Keratinocyte (primary cell): ENCODE measurements at regions not wholly inside any gene's neighbourhood (a gene's known extent, or its start where the extent isn't known, plus 50 kb on each side); places are given as distances from the start of the nearest gene placed in this dataset.

Experiments used
- DNase-seq: peaks from one replicate; pipeline ENCODE4 v3.0.0-alpha.2; 2011; ENCODE audit warnings: low read depth, missing footprints, low spot score
- FAIRE-seq: peaks from 2 replicates; lab custom pipeline; 2011; peaks lifted over from hg19 to GRCh38; lab: Jason Lieb, UNC
- H2AFZ ChIP-seq: 2 replicates; pipeline ENCODE4 v1.6.0; 2012; ENCODE audit warnings: low read length, control low read depth, inconsistent platforms; ENCODE audit not compliant: control insufficient read depth
- H3K27ac ChIP-seq: 2 replicates; pipeline ENCODE4 v1.5.1; 2011; ENCODE audit warnings: low read length; ENCODE audit not compliant: control insufficient read depth, insufficient read depth
- H3K27me3 ChIP-seq: 3 replicates; pipeline ENCODE4 v1.6.0; 2011; ENCODE audit warnings: low read length; ENCODE audit not compliant: control insufficient read depth, insufficient read depth; ENCODE audit errors: extremely low read depth
- H3K36me3 ChIP-seq, 2 experiments: 2 replicates in 1 of 2; 3 replicates in 1 of 2; pipeline ENCODE4 v1.5.1; 2011; ENCODE audit warnings: low read length in 2 of 2, mild to moderate bottlenecking in 1 of 2; ENCODE audit not compliant: control insufficient read depth in 2 of 2, insufficient read depth in 2 of 2; ENCODE audit errors: extremely low read depth in 1 of 2
- H3K4me1 ChIP-seq: 3 replicates; pipeline ENCODE4 v1.5.1; 2011; ENCODE audit warnings: low read length; ENCODE audit not compliant: control insufficient read depth, insufficient read depth; ENCODE audit errors: extremely low read depth
- H3K4me2 ChIP-seq: 3 replicates; pipeline ENCODE4 v1.6.0; 2011; ENCODE audit warnings: low read depth, low read length; ENCODE audit not compliant: control insufficient read depth, insufficient read depth; ENCODE audit errors: extremely low read depth
- H3K4me3 ChIP-seq, 3 experiments: fragments of 200-600 bp in 1 of 3; sonication (generic) in 1 of 3; 2 replicates in 2 of 3; 3 replicates in 1 of 3; pipeline ENCODE4 v1.5.1; 2011 to 2016; ENCODE audit warnings: low read length in 3 of 3, mild to moderate bottlenecking in 3 of 3, control low read depth in 2 of 3, inconsistent platforms in 1 of 3, low read depth in 1 of 3, mixed read lengths in 1 of 3, mixed run types in 1 of 3, moderate library complexity in 1 of 3; ENCODE audit not compliant: control insufficient read depth in 2 of 3, insufficient read depth in 2 of 3; ENCODE audit errors: extremely low read depth in 1 of 3
- H3K79me2 ChIP-seq: 2 replicates; pipeline ENCODE4 v1.6.0; 2012; ENCODE audit warnings: low read length; ENCODE audit not compliant: control insufficient read depth, insufficient read depth
- H3K9ac ChIP-seq: 3 replicates; pipeline ENCODE4 v1.6.0; 2011; ENCODE audit warnings: low read length; ENCODE audit not compliant: control insufficient read depth, insufficient read depth; ENCODE audit errors: extremely low read depth
- H3K9me1 ChIP-seq: 3 replicates; pipeline ENCODE4 v1.6.0; 2011; ENCODE audit warnings: low read length; ENCODE audit not compliant: control insufficient read depth, insufficient read depth; ENCODE audit errors: extremely low read depth
- H3K9me3 ChIP-seq: 2 replicates; pipeline ENCODE4 v1.5.1; 2012; ENCODE audit warnings: low read depth, low read length; ENCODE audit not compliant: control insufficient read depth
- H4K20me1 ChIP-seq: 3 replicates; pipeline ENCODE4 v1.6.0; 2011; ENCODE audit warnings: low read length; ENCODE audit not compliant: control insufficient read depth, insufficient read depth; ENCODE audit errors: extremely low read depth
- CTCF ChIP-seq, 3 experiments: IDR thresholded peaks in 1 of 3; conservative IDR thresholded peaks in 1 of 3; optimal IDR thresholded peaks in 1 of 3; 2 replicates in 2 of 3; 3 replicates in 1 of 3; pipeline versions ENCODE3 to v1.5.1; 2011; ENCODE audit warnings: low read length in 3 of 3, mild to moderate bottlenecking in 3 of 3, moderate library complexity in 2 of 3, control low read depth in 1 of 3, inconsistent platforms in 1 of 3; ENCODE audit not compliant: insufficient read depth in 2 of 3; ENCODE audit errors: extremely low read depth in 1 of 3
- EZH2 ChIP-seq: IDR thresholded peaks from one replicate; pipeline ENCODE4 v1.6.1; 2012; ENCODE audit warnings: inconsistent platforms, mild to moderate bottlenecking, low read length, moderate library complexity
- dilution Hi-C: fragments of 300-500 bp; cut with MboI; formaldehyde crosslinking; loops from one replicate; pipeline ENCODE4 v1.7.0; 2020; ENCODE audit warnings: low sequenced_read_pairs; ENCODE audit not compliant: extremely low pct_ligation_motif_present

- H3K27me3 ChIP-seq = no peaks in the 10 kb centered on the region
- H3K79me2 ChIP-seq = no peaks in the 10 kb centered on the region
- no peak overlapping the region for H2AFZ ChIP-seq
- no peaks in the 10 kb centered on the region for H3K9me3 ChIP-seq
- H3K4me3 ChIP-seq = no peak overlapping the region
- TF ChIP-seq EZH2 = no peak
- TF ChIP-seq CTCF (optimal IDR thresholded peaks at IDR 0.05 in 1 of 3, IDR thresholded peaks at IDR 0.05 in 1 of 3, conservative IDR thresholded peaks at IDR 0.05 in 1 of 3; ENCODE audit: extremely low read depth in 1 of 3, insufficient read depth in 2 of 3, low read length in 3 of 3) = no peak
- H3K9me1 ChIP-seq = no peaks in the 10 kb centered on the region
- H3K36me3 ChIP-seq = no peaks in the 10 kb centered on the region
- no peak overlapping the region for H3K27ac ChIP-seq
- no peak overlapping the region for H3K4me2 ChIP-seq
- dilution Hi-C loops = no loop called here
- no peak for DNase-seq
- no peak for FAIRE-seq
- no peaks in the 10 kb centered on the region for H4K20me1 ChIP-seq
- peaks cover 26% of the 10 kb centered on the region for H3K4me1 ChIP-seq
- no peak overlapping the region for H3K9ac ChIP-seq
These were observed 85.2 kb upstream of the PFKP start for GRCh38 chr10:2982146-2982545.

GRCh38 chr10:2981361-2981801 lies 86.0 kb upstream of the PFKP start:
- no peak overlapping the region for H3K4me2 ChIP-seq
- FAIRE-seq (no peak), DNase-seq (no peak)
- H3K9me1 ChIP-seq = no peaks in the 10 kb centered on the region
- H3K9me3 ChIP-seq = no peaks in the 10 kb centered on the region
- H3K4me3 ChIP-seq = no peak overlapping the region
- H3K27ac ChIP-seq = peak overlapping the region; percentile 61
- no peak for TF ChIP-seq EZH2
- no peak for TF ChIP-seq CTCF (optimal IDR thresholded peaks at IDR 0.05 in 1 of 3, IDR thresholded peaks at IDR 0.05 in 1 of 3, conservative IDR thresholded peaks at IDR 0.05 in 1 of 3; ENCODE audit: extremely low read depth in 1 of 3, insufficient read depth in 2 of 3, low read length in 3 of 3)
- no peaks in the 10 kb centered on the region for H3K36me3 ChIP-seq
- no peaks in the 10 kb centered on the region for H3K79me2 ChIP-seq
- H4K20me1 ChIP-seq = no peaks in the 10 kb centered on the region
- no peaks in the 10 kb centered on the region for H3K27me3 ChIP-seq
- H3K4me1 ChIP-seq = peaks cover 21% of the 10 kb centered on the region
- no peak overlapping the region for H3K9ac ChIP-seq
- dilution Hi-C loops = no loop called here
- H2AFZ ChIP-seq = peak overlapping the region; percentile 36
